GM19240 (cell line): ENCODE measurements at regions not wholly inside any gene's neighbourhood (a gene's known extent, or its start where the extent isn't known, plus 50 kb on each side); places are given as distances from the start of the nearest gene placed in this dataset.

Experiments used
- DNase-seq: peaks from one replicate; pipeline ENCODE4 v3.0.0; 2011; ENCODE audit warnings: low spot score; ENCODE audit not compliant: insufficient read length

- DNase-seq: no peak
Measured at GRCh38 chr3:148078658-148079057, 619.0 kb upstream of the AGTR1 start.

DNA sequence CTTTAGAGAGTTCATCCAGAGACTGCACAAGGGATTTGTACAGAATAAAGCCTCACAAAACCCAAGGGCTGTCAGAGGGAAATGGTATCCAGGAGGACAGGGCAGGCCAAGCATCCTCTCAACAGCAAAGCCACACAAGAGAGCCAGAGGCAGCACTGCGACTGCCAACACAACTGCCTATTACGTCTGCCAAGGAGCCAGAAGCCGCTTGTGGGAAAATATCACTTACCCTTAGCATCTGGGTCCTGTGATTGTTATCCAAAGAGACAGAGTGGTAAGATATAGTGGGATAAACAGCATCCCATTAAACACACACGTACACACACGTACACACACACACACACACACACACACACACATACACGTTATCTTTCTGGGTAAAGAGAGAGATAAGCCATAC lies 618.3 kb upstream of the AGTR1 start:
- no peak for DNase-seq

DNA sequence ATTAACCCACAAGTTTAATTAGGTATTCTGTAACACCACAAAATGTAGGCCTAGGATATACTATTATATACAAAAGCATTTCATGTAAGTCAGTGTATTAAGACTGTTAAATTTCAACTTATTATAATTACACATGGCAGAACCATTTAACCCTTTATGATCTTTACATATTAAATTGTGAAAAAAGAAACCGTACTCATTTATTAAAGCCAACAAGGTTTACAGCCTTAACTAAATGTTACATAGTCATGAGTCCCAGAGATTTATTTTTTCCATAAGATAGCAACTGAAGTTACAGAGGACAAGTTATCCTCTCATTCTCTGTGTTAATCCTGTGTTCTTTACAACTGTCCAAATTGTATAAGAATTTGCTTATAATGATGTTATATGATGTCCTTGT lies 615.8 kb upstream of the AGTR1 start:
- no peak for DNase-seq

- no peak for DNase-seq
Measured at GRCh38 chr3:148082506-148083280, 615.0 kb upstream of the AGTR1 start.

- no peak for DNase-seq
Measured at GRCh38 chr3:148083526-148084182, 614.0 kb upstream of the AGTR1 start.

DNA sequence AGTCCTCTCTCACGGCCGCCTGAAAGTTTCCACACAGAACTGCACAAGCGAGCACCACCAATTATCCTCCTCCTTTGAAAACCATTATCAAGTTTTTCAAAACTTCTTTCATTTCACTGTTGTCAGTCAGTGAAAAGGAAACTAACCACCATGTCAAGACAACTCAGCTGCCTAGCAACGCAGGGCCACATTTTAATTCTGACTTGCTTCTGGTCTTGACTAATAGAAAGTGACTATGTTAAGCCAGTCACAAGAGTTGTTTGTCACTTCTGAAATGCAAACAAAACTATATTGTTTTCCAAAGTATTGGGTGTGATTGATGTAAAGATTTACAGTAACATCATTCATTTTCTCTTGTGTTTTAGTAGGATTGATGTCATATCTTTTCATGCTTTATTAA lies 612.8 kb upstream of the AGTR1 start:
- peak; percentile 2 for DNase-seq

GRCh38 chr3:148087601-148088371 lies 609.9 kb upstream of the AGTR1 start:
- DNase-seq: no peak

DNA sequence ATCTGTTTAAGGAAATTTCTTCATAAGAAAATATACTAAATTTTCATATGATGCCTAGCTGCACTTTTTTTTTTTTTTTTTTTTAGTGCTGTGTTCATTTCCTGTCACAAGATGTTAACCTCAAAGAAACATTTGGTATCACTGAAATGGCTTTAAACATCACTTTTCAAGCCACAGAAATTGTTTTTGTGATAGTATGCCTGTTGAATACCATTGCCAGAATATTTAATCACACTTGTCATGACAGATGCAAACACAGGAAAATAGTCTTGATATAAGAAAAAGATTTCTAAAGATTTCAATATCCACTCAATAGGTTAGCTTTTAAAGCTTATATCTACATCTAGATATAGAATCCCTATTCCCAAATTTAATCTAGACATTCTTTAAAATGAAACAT lies 608.5 kb upstream of the AGTR1 start:
- no peak for DNase-seq

- no peak for DNase-seq
Measured at GRCh38 chr3:148090156-148090555, 607.5 kb upstream of the AGTR1 start.

DNA sequence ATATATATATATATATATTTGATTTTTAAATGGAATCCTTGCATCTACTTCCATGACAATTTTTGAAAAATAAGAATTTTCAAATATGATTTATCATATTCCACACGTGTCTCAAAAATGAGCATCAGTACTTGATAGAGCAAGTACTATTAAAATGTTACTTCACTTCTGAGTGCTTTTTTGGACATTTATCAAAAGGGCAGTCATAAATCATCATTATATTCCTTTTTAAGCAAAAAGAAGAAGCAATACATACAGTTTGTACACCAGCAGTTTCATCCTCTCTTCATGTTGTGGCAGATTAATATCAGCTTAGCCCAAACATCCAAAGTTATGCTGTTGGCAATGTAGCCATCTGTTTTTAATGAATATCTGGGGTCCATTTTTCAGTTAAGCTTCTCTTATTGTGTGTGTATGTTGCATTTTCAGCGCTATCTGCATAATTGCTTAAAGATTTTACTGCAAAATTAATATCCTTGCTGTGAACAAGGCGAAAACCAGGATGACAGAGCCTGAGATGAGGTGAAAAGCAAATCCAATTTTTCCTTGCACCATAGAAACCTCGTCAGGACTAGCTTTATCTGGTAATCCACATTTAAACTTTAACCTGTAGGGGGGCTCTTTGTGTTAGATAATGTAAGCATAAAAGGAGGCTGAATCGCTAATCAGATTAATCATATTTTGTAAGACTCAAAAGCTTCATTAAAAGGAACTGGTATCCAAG lies 604.9 kb upstream of the AGTR1 start:
- DNase-seq: no peak

DNA sequence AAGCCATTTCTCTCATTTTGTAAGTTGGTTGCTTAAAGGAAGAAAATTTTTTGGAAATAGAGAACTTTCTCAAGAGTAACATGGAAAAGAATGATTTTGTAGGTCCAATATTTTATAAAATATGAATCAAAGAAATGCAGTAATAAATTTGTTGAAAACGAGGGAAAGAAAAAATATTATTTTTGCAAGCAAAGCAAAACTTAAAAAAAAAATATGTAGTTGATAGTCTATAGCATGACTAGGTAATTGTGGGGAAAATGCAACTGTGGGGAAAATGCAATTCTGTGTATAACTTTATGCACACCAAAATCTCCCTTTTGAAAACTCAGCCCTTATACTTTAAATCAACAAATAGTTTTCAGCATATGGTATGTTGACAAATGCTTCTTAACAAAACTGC lies 604.0 kb upstream of the AGTR1 start:
- no peak for DNase-seq

DNA sequence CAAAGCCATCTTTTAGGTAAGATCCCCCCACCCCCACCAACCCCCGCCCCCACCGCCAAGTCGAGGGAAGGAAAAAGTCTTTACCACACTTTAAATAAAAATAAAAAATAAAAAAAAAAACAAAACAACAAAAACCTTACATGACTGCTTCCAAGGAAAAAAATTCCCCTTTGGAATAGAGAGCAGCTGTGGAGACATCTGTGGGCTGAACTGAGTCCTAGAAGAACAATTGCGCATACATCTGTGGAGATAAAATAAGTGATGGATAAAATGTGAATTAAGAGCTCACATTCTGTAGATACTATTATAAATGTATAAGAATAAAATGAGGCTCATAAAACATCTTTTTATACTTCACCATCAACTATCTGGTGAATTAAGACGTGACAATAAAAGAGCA lies 601.7 kb upstream of the AGTR1 start:
- DNase-seq: no peak

GRCh38 chr3:148100476-148100875 lies 597.2 kb upstream of the AGTR1 start:
- DNase-seq: no peak

DNA sequence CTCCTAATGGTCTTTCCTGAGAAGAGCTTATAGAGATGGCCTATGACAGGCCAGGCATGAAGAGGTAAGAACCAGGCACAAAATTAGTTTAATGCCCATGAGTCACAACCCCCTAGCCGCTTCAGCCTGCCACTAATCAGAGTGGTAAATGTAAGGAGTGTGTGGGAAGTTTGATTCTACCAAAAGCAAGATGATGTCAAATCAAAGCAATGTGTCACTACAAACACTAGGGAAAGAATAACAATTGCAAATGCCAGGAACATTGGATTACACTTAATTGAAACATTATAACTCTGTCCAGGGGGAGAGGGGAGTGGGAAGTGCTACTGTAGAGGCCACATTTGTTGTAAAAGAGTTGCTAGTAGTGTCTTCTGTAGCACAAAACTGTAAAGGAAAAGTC lies 596.6 kb upstream of the AGTR1 start:
- no peak for DNase-seq

GRCh38 chr3:148102156-148102555 lies 595.5 kb upstream of the AGTR1 start:
- DNase-seq: no peak

GRCh38 chr3:148106062-148106461 lies 591.6 kb upstream of the AGTR1 start:
- DNase-seq: no peak

DNA sequence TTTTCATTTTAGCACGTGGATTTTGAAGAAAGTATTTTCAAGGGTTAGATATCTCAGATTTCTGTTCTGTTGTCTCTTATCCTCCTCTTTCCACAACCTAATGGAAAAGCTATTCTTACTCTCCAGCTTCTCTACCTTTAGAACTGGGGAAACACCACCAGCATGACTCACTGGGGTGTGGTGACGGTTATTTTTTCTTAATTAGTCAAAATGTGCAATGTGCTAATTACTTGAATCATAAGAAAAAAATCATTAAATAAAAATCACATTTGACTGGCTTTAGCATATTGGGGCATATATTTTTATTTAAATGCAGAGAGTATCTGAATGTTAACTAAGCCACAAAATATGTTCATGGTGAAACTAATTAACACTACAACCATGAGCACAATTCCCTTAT lies 570.7 kb upstream of the AGTR1 start:
- no peak for DNase-seq

GRCh38 chr3:148128136-148128535 lies 569.6 kb upstream of the AGTR1 start:
- DNase-seq: no peak

- DNase-seq: no peak
Measured at GRCh38 chr3:148131990-148132638, 565.6 kb upstream of the AGTR1 start.

DNA sequence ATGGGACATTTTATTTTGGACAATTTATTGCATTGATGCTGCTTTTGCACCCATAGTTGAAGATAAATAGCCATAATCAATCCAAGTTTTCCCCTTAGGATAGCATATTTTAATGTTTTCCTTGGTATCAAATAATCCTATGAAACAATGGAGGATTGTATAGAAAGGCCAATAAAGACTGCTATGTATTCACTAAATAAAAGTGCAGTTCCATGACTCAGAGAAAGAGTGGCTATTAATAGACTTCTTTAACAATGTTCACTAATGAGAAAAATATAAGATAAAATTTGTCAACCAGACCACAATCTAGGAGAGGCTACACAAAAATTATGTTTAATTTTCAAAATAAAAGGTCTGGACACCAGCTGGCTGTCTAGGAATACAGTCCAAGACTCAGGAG lies 560.9 kb upstream of the AGTR1 start:
- DNase-seq: no peak

- DNase-seq: no peak
Measured at GRCh38 chr3:148146241-148146640, 551.5 kb upstream of the AGTR1 start.
